Immature natural killer cell (primary cell): ENCODE measurements at regions not wholly inside any gene's neighbourhood (a gene's known extent, or its start where the extent isn't known, plus 50 kb on each side); places are given as distances from the start of the nearest gene placed in this dataset.

Source experiments
- DNase-seq, 3 donors: peaks; one replicate each; pipeline ENCODE4 v3.0.0; 2022; ENCODE audit warnings: mixed read lengths in 1 of 3
- H3K27ac Mint-ChIP-seq, 6 donors: one replicate each; pipeline ENCODE4 v1.8.0; 2020; ENCODE audit warnings: mixed read lengths in 6 of 6, mild to moderate bottlenecking in 5 of 6, inconsistent platforms in 4 of 6, moderate library complexity in 3 of 6
- H3K27me3 Mint-ChIP-seq, 3 donors: one replicate each; pipeline ENCODE4 v1.8.0; 2020 to 2021; ENCODE audit warnings: low read depth in 3 of 3, mild to moderate bottlenecking in 3 of 3, mixed read lengths in 3 of 3, moderate library complexity in 3 of 3, inconsistent platforms in 1 of 3
- H3K36me3 Mint-ChIP-seq, 3 donors: one replicate each; pipeline ENCODE4 v1.8.0; 2020; ENCODE audit warnings: mixed read lengths in 3 of 3, inconsistent platforms in 2 of 3, mild to moderate bottlenecking in 2 of 3
- H3K4me1 Mint-ChIP-seq, 2 donors: one replicate each; pipeline ENCODE4 v1.8.0; 2020; ENCODE audit warnings: inconsistent platforms in 2 of 2, mild to moderate bottlenecking in 2 of 2, mixed read lengths in 2 of 2, moderate library complexity in 1 of 2
- H3K4me3 Mint-ChIP-seq, 5 donors: one replicate each; pipeline ENCODE4 v1.8.0; 2020; ENCODE audit warnings: mild to moderate bottlenecking in 5 of 5, mixed read lengths in 5 of 5, inconsistent platforms in 3 of 5, moderate library complexity in 3 of 5
- H3K9me3 Mint-ChIP-seq, 6 donors: one replicate each; pipeline ENCODE4 v1.8.0; 2020; ENCODE audit warnings: mild to moderate bottlenecking in 6 of 6, mixed read lengths in 6 of 6, inconsistent platforms in 4 of 6, moderate library complexity in 3 of 6

GRCh38 chr6:42512579-42512978 lies 51.2 kb upstream of the UBR2 start:
- Mint-ChIP-seq H3K36me3 (no peaks in the 10 kb centered on the region), H3K9me3 (no peaks in the 10 kb centered on the region), H3K4me3 (no peak overlapping the region), H3K27me3 (peaks cover 0 to 3% (median 2%) of the 10 kb centered on the region in 3 donors), H3K27ac (no peak overlapping the region), H3K4me1 (no peaks in the 10 kb centered on the region)
- no peak for DNase-seq

- no peak overlapping the region for H3K4me3 Mint-ChIP-seq
- no peak for DNase-seq
- no peaks in the 10 kb centered on the region for H3K9me3 Mint-ChIP-seq
- H3K4me1 Mint-ChIP-seq: no peaks in the 10 kb centered on the region
- no peaks in the 10 kb centered on the region for H3K36me3 Mint-ChIP-seq
- H3K27me3 Mint-ChIP-seq: peaks cover 0 to 3% (median 2%) of the 10 kb centered on the region in 3 donors
- no peak overlapping the region for H3K27ac Mint-ChIP-seq
Measured at GRCh38 chr6:42511803-42512422, 51.9 kb upstream of the UBR2 start.

GRCh38 chr6:42510795-42511194 lies 53.0 kb upstream of the UBR2 start:
- Mint-ChIP-seq H3K4me3 (no peak overlapping the region), H3K4me1 (no peaks in the 10 kb centered on the region), H3K9me3 (no peaks in the 10 kb centered on the region), H3K27me3 (peaks cover 0 to 3% (median 2%) of the 10 kb centered on the region in 3 donors), H3K36me3 (no peaks in the 10 kb centered on the region), H3K27ac (no peak overlapping the region)
- DNase-seq: no peak

GRCh38 chr6:42509765-42510164 lies 54.1 kb upstream of the UBR2 start:
- H3K27me3 Mint-ChIP-seq: peaks cover 0 to 3% (median 2%) of the 10 kb centered on the region in 3 donors
- no peak for DNase-seq
- no peaks in the 10 kb centered on the region for H3K9me3 Mint-ChIP-seq
- H3K27ac Mint-ChIP-seq: no peak overlapping the region
- H3K36me3 Mint-ChIP-seq: no peaks in the 10 kb centered on the region
- no peak overlapping the region for H3K4me3 Mint-ChIP-seq
- H3K4me1 Mint-ChIP-seq: no peaks in the 10 kb centered on the region

- H3K27me3 Mint-ChIP-seq: peaks cover 0 to 2% (median 1%) of the 10 kb centered on the region in 3 donors
- no peak overlapping the region for H3K4me3 Mint-ChIP-seq
- no peak for DNase-seq
- no peaks in the 10 kb centered on the region for H3K4me1 Mint-ChIP-seq
- no peak overlapping the region for H3K27ac Mint-ChIP-seq
- no peaks in the 10 kb centered on the region for H3K9me3 Mint-ChIP-seq
- no peaks in the 10 kb centered on the region for H3K36me3 Mint-ChIP-seq
Measured at GRCh38 chr6:42509256-42509655, 54.6 kb upstream of the UBR2 start.

GRCh38 chr6:42507901-42508300 lies 55.9 kb upstream of the UBR2 start:
- Mint-ChIP-seq H3K4me3 (no peak overlapping the region), H3K27ac (no peak overlapping the region), H3K9me3 (no peaks in the 10 kb centered on the region), H3K36me3 (no peaks in the 10 kb centered on the region), H3K27me3 (peaks cover 0 to 2% (median 0%) of the 10 kb centered on the region in 3 donors), H3K4me1 (no peaks in the 10 kb centered on the region)
- DNase-seq: no peak

GRCh38 chr6:42507195-42507594 lies 55.5 kb upstream of the TRERF1 start:
- Mint-ChIP-seq H3K27ac (no peak overlapping the region), H3K4me3 (no peak overlapping the region), H3K36me3 (no peaks in the 10 kb centered on the region), H3K9me3 (no peaks in the 10 kb centered on the region), H3K4me1 (no peaks in the 10 kb centered on the region), H3K27me3 (peaks cover 0 to 2% (median 0%) of the 10 kb centered on the region in 3 donors)
- no peak for DNase-seq

GRCh38 chr6:42506070-42506469 lies 54.3 kb upstream of the TRERF1 start:
- Mint-ChIP-seq H3K9me3 (no peaks in the 10 kb centered on the region), H3K27ac (no peak overlapping the region), H3K36me3 (peaks cover 0 to 3% (median 0%) of the 10 kb centered on the region in 3 donors), H3K4me1 (no peaks in the 10 kb centered on the region), H3K4me3 (no peak overlapping the region), H3K27me3 (peaks cover 0 to 4% (median 2%) of the 10 kb centered on the region in 3 donors)
- DNase-seq: no peak

GRCh38 chr6:42505385-42505718 lies 53.6 kb upstream of the TRERF1 start:
- no peaks in the 10 kb centered on the region for H3K4me1 Mint-ChIP-seq
- DNase-seq: no peak
- no peak overlapping the region for H3K4me3 Mint-ChIP-seq
- H3K36me3 Mint-ChIP-seq: peaks cover 0 to 3% (median 0%) of the 10 kb centered on the region in 3 donors
- no peaks in the 10 kb centered on the region for H3K9me3 Mint-ChIP-seq
- H3K27me3 Mint-ChIP-seq: peaks cover 2 to 4% (median 2%) of the 10 kb centered on the region in 3 donors
- H3K27ac Mint-ChIP-seq: no peak overlapping the region

- no peak overlapping the region for H3K27ac Mint-ChIP-seq
Measured at GRCh38 chr6:42503894-42504293, 52.2 kb upstream of the TRERF1 start.

GRCh38 chr6:42502990-42503389 lies 51.3 kb upstream of the TRERF1 start:
- H3K4me3 Mint-ChIP-seq: no peak overlapping the region
- peaks cover 0 to 3% (median 0%) of the 10 kb centered on the region in 3 donors for H3K36me3 Mint-ChIP-seq
- H3K9me3 Mint-ChIP-seq: peaks cover 0 to 3% (median 0%) of the 10 kb centered on the region in 6 donors
- H3K27ac Mint-ChIP-seq: no peak overlapping the region
- DNase-seq: no peak
- peaks cover 2 to 4% (median 4%) of the 10 kb centered on the region in 3 donors for H3K27me3 Mint-ChIP-seq
- no peaks in the 10 kb centered on the region for H3K4me1 Mint-ChIP-seq

More at GRCh38 chr6:42503894-42504293, 52.2 kb upstream of the TRERF1 start:
- peaks cover 0 to 3% (median 0%) of the 10 kb centered on the region in 3 donors for H3K36me3 Mint-ChIP-seq
- H3K4me1 Mint-ChIP-seq: no peaks in the 10 kb centered on the region
- no peaks in the 10 kb centered on the region for H3K9me3 Mint-ChIP-seq
- peaks cover 2 to 4% (median 2%) of the 10 kb centered on the region in 3 donors for H3K27me3 Mint-ChIP-seq
- H3K4me3 Mint-ChIP-seq: no peak overlapping the region
- DNase-seq: no peak

- H3K27ac Mint-ChIP-seq: peak overlapping the region in 1 of 6 donors; percentile 5
- no peak for DNase-seq
- H3K27me3 Mint-ChIP-seq: peaks cover 2 to 7% (median 4%) of the 10 kb centered on the region in 3 donors
- peaks cover 0 to 3% (median 0%) of the 10 kb centered on the region in 6 donors for H3K9me3 Mint-ChIP-seq
- no peak overlapping the region for H3K4me3 Mint-ChIP-seq
- peaks cover 0 to 3% (median 0%) of the 10 kb centered on the region in 3 donors for H3K36me3 Mint-ChIP-seq
- no peaks in the 10 kb centered on the region for H3K4me1 Mint-ChIP-seq
Measured at GRCh38 chr6:42502127-42502526, 50.4 kb upstream of the TRERF1 start.
